SU-DHL-6 (cell line): ENCODE measurements at regions not wholly inside any gene's neighbourhood (a gene's known extent, or its start where the extent isn't known, plus 50 kb on each side); places are given as distances from the start of the nearest gene placed in this dataset.

Source experiments
- EZH2phosphoT487 ChIP-seq: fragments of 200-600 bp; sonication (generic), shearing (Covaris generic); conservative IDR thresholded peaks from 2 replicates; pipeline ENCODE4 v1.6.1; 2018; ENCODE audit warnings: mild to moderate bottlenecking, antibody characterized with exemption, low read length, moderate library complexity, mixed read lengths
- TF ChIP-seq, protein P1 (sequence below): fragments of 200-600 bp; sonication (generic); IDR thresholded peaks from one replicate; pipeline ENCODE4 v1.5.1; 2017; ENCODE audit warnings: antibody characterized with exemption, mild to moderate bottlenecking, low read length, moderate library complexity; ENCODE audit not compliant: insufficient read depth, poor library complexity, severe bottlenecking

DNA sequence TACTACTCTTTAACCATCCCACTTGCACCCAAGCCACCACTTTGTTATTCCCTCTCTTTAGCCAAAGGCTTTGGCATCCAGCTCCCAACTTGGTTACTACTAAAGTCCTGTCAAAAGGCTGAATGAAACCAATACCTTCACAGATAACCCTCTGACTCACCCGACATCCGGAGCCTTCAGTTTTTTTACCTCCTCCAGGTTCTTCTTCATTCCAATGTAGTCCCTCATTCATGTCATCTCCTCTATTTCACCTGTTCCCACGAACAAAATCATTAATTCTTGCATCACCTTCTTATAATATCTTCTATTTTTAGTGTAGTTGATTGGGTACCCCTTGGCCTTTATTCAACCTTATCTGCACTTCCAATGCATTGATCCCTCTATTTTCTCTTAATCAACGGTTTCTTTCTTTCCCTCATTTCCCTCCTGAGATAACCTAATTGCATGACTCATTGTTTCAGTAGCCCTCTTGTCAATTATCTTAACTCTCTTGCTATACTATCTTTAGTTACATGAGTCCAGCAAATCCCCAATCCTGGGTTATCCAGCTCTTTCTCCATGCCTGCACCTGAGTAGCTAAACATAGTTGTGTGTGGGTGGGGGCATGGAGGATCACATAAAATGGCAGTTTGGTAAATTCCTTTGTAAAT lies 87.2 kb upstream of the COL1A2 start:
- no peak for TF ChIP-seq EZH2phosphoT487
- TF ChIP-seq, protein P1, sequence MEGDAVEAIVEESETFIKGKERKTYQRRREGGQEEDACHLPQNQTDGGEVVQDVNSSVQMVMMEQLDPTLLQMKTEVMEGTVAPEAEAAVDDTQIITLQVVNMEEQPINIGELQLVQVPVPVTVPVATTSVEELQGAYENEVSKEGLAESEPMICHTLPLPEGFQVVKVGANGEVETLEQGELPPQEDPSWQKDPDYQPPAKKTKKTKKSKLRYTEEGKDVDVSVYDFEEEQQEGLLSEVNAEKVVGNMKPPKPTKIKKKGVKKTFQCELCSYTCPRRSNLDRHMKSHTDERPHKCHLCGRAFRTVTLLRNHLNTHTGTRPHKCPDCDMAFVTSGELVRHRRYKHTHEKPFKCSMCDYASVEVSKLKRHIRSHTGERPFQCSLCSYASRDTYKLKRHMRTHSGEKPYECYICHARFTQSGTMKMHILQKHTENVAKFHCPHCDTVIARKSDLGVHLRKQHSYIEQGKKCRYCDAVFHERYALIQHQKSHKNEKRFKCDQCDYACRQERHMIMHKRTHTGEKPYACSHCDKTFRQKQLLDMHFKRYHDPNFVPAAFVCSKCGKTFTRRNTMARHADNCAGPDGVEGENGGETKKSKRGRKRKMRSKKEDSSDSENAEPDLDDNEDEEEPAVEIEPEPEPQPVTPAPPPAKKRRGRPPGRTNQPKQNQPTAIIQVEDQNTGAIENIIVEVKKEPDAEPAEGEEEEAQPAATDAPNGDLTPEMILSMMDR: no peak
